ENCODE measurements at regions not wholly inside any gene's neighbourhood (a gene's known extent, or its start where the extent isn't known, plus 50 kb on each side); places are given as distances from the start of the nearest gene placed in this dataset.

DNA sequence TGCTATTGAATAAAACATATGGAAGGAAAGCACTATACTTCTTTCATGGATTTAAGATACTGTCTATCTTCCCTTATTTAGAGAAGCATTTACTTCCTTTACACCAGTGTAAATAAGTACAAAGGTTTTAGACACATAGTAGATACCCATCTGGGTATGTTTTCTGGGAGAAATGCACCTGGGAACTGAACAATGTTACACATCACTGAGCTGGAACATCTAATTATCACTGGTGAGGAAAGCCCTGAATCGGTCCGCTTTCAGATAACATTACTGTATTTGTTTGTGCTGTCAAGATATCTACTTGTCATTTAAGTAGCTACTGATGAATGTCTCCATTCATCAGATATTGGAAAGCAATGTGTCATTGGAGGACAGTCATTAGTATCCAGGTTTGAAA is 964.7 kb upstream of the PTPRD start:
- no peak for TF ChIP-seq CTCF (IDR thresholded peaks at IDR 0.05)
- TF ChIP-seq ZFX (IDR thresholded peaks at IDR 0.05; ENCODE audit: borderline replicate concordance): no peak

Data from 22Rv1 (cell line).